ENCODE measurements at regions not wholly inside any gene's neighbourhood (a gene's known extent, or its start where the extent isn't known, plus 50 kb on each side); places are given as distances from the start of the nearest gene placed in this dataset.

DNA sequence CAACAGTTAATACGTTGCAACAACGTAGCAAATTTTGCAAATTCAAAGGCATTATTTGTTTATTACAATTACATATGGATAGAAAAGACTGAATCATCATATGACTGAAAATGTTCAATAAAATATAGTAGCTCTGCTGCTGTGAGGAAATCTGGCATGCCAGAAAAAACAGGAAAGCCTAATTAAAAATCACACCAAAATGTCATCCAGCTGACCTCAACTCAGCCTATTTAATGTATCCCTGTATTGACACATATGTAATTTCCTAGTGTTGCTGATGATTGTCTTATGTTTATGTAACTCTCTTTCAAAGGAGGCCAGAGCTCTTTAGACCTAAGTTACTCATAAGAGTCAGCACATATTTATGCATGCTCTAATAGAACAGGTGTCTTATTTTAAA is 495.0 kb downstream of the PCDH17 start:
- FAIRE-seq (no peak), DNase-seq (ENCODE audit: insufficient read length) (no peak)
- TF ChIP-seq POLR2A (IDR thresholded peaks at IDR 0.05; ENCODE audit: low read depth, low read length) = no peak
- TF ChIP-seq POLR2AphosphoS5 (IDR thresholded peaks at IDR 0.05; ENCODE audit: low read depth, low read length) = no peak
- no peak for TF ChIP-seq TAF1 (IDR thresholded peaks at IDR 0.05; ENCODE audit: borderline replicate concordance, low read depth, low read length)

- FAIRE-seq = no peak
- TF ChIP-seq POLR2AphosphoS5 (IDR thresholded peaks at IDR 0.05; ENCODE audit: low read depth, low read length) (no peak), POLR2A (IDR thresholded peaks at IDR 0.05; ENCODE audit: low read depth, low read length) (no peak), TAF1 (IDR thresholded peaks at IDR 0.05; ENCODE audit: borderline replicate concordance, low read depth, low read length) (no peak)
- no peak for DNase-seq (ENCODE audit: insufficient read length)
Observed at GRCh38 chr13:58134012-58134411, 502.5 kb downstream of the PCDH17 start.

DNA sequence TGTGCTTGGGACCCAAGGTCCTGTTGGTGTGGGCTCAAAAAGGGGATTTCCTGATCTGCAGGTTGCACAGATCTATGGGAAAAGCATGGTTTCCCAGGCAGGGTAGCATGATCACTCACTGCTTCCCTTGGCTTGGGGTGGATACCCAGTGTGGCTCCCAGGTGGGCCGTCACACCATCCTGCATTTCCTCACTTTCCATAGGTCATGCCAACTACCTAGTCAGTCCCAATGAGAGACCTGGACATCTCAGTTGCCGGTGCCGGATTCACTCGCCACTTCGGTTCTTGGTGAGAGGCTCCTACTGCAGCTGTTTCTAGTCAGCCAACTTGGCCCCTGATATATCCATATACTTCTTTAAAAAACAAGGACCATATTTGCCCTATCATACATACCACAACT is 503.0 kb downstream of the PCDH17 start:
- no peak for FAIRE-seq
- DNase-seq (ENCODE audit: insufficient read length) = no peak
- TF ChIP-seq TAF1 (IDR thresholded peaks at IDR 0.05; ENCODE audit: borderline replicate concordance, low read depth, low read length) = no peak
- no peak for TF ChIP-seq POLR2A (IDR thresholded peaks at IDR 0.05; ENCODE audit: low read depth, low read length)
- TF ChIP-seq POLR2AphosphoS5 (IDR thresholded peaks at IDR 0.05; ENCODE audit: low read depth, low read length) = no peak

- no peak for DNase-seq (ENCODE audit: insufficient read length)
- TF ChIP-seq POLR2AphosphoS5 (IDR thresholded peaks at IDR 0.05; ENCODE audit: low read depth, low read length) = no peak
- no peak for TF ChIP-seq TAF1 (IDR thresholded peaks at IDR 0.05; ENCODE audit: borderline replicate concordance, low read depth, low read length)
- TF ChIP-seq POLR2A (IDR thresholded peaks at IDR 0.05; ENCODE audit: low read depth, low read length) = no peak
- FAIRE-seq = no peak
Observed at GRCh38 chr13:58142952-58143351, 511.4 kb downstream of the PCDH17 start.

GRCh38 chr13:58144616-58145015 is 513.1 kb downstream of the PCDH17 start:
- FAIRE-seq = no peak
- DNase-seq (ENCODE audit: insufficient read length) = no peak
- TF ChIP-seq TAF1 (IDR thresholded peaks at IDR 0.05; ENCODE audit: borderline replicate concordance, low read depth, low read length) (no peak), POLR2AphosphoS5 (IDR thresholded peaks at IDR 0.05; ENCODE audit: low read depth, low read length) (no peak), POLR2A (IDR thresholded peaks at IDR 0.05; ENCODE audit: low read depth, low read length) (no peak)

DNA sequence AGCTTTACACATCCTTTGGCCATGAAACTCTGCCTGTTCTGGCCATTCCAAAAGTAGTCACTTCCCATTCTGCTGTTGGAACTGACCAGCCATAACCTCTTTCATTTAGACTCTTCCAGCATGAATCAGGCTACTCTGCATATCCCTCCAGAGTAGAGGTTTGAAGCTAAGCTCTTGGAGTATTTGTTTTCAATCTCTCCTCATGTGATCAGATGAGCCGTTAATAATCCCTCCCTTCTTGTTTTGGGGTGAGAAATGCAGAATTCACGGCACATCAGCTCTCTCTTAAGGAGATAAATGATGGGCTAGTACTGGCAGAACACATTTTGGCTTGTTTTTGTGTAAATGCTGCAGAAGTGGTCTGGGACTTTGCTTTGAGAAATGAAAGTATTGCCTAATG is 519.9 kb downstream of the PCDH17 start:
- no peak for DNase-seq (ENCODE audit: insufficient read length)
- TF ChIP-seq POLR2A (IDR thresholded peaks at IDR 0.05; ENCODE audit: low read depth, low read length) (no peak), POLR2AphosphoS5 (IDR thresholded peaks at IDR 0.05; ENCODE audit: low read depth, low read length) (no peak), TAF1 (IDR thresholded peaks at IDR 0.05; ENCODE audit: borderline replicate concordance, low read depth, low read length) (no peak)
- no peak for FAIRE-seq

GRCh38 chr13:58160980-58161379 is 529.4 kb downstream of the PCDH17 start:
- FAIRE-seq (no peak), DNase-seq (ENCODE audit: insufficient read length) (no peak)
- TF ChIP-seq POLR2A (IDR thresholded peaks at IDR 0.05; ENCODE audit: low read depth, low read length) (no peak), TAF1 (IDR thresholded peaks at IDR 0.05; ENCODE audit: borderline replicate concordance, low read depth, low read length) (no peak), POLR2AphosphoS5 (IDR thresholded peaks at IDR 0.05; ENCODE audit: low read depth, low read length) (no peak)

- FAIRE-seq = no peak
- TF ChIP-seq POLR2AphosphoS5 (IDR thresholded peaks at IDR 0.05; ENCODE audit: low read depth, low read length) (no peak), TAF1 (IDR thresholded peaks at IDR 0.05; ENCODE audit: borderline replicate concordance, low read depth, low read length) (no peak), POLR2A (IDR thresholded peaks at IDR 0.05; ENCODE audit: low read depth, low read length) (no peak)
- no peak for DNase-seq (ENCODE audit: insufficient read length)
Observed at GRCh38 chr13:58165617-58166016, 534.1 kb downstream of the PCDH17 start.

DNA sequence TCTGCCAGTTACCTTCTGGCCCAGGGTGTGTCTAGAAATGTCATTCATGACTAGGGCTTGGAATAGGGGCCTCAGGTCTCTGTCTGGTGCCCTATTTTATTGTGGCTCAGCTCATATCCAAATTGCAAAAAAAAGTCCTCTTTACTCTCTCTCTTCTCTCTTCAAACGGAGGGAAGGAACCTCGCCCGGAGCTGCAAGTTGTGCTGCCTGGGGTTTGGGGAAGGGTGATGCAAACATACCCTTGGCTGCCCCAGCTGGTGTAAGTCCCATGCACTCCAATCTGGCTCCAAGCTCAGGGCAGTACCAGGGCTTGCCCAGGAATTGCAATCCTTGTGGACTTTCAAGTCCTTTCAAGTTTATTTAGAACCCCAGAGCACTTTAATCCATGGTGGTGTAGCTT is 549.6 kb downstream of the PCDH17 start:
- DNase-seq (ENCODE audit: insufficient read length) (no peak), FAIRE-seq (no peak)
- TF ChIP-seq POLR2A (IDR thresholded peaks at IDR 0.05; ENCODE audit: low read depth, low read length) (no peak), POLR2AphosphoS5 (IDR thresholded peaks at IDR 0.05; ENCODE audit: low read depth, low read length) (no peak), TAF1 (IDR thresholded peaks at IDR 0.05; ENCODE audit: borderline replicate concordance, low read depth, low read length) (no peak)

GRCh38 chr13:58187881-58188280 is 556.3 kb downstream of the PCDH17 start:
- FAIRE-seq (no peak), DNase-seq (ENCODE audit: insufficient read length) (no peak)
- TF ChIP-seq POLR2AphosphoS5 (IDR thresholded peaks at IDR 0.05; ENCODE audit: low read depth, low read length) (no peak), TAF1 (IDR thresholded peaks at IDR 0.05; ENCODE audit: borderline replicate concordance, low read depth, low read length) (no peak), POLR2A (IDR thresholded peaks at IDR 0.05; ENCODE audit: low read depth, low read length) (no peak)

GRCh38 chr13:58190577-58190976 is 559.0 kb downstream of the PCDH17 start:
- TF ChIP-seq POLR2A (IDR thresholded peaks at IDR 0.05; ENCODE audit: low read depth, low read length) (no peak), TAF1 (IDR thresholded peaks at IDR 0.05; ENCODE audit: borderline replicate concordance, low read depth, low read length) (no peak), POLR2AphosphoS5 (IDR thresholded peaks at IDR 0.05; ENCODE audit: low read depth, low read length) (no peak)
- no peak for FAIRE-seq
- no peak for DNase-seq (ENCODE audit: insufficient read length)

DNA sequence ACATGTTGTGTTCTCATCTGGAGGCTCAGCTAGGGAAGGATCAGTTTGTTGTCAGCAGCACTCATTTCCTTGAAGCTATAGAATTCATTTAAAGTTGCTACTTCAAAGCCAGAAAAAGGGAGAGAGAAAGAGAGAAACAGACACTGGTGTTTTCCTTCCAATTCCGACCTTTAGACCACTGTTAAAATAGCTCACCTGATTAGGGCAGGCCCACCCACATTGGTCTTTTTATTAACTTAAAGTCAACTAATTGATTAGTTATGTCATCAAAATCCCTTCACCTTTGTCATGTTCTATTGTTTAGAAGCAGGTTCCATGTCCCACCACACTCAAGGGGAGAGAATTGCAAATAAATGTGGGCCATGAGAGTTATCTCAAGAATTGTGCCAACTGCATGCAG is 560.2 kb downstream of the PCDH17 start:
- TF ChIP-seq POLR2AphosphoS5 (IDR thresholded peaks at IDR 0.05; ENCODE audit: low read depth, low read length) (no peak), POLR2A (IDR thresholded peaks at IDR 0.05; ENCODE audit: low read depth, low read length) (no peak), TAF1 (IDR thresholded peaks at IDR 0.05; ENCODE audit: borderline replicate concordance, low read depth, low read length) (no peak)
- no peak for FAIRE-seq
- DNase-seq (ENCODE audit: insufficient read length) = no peak

DNA sequence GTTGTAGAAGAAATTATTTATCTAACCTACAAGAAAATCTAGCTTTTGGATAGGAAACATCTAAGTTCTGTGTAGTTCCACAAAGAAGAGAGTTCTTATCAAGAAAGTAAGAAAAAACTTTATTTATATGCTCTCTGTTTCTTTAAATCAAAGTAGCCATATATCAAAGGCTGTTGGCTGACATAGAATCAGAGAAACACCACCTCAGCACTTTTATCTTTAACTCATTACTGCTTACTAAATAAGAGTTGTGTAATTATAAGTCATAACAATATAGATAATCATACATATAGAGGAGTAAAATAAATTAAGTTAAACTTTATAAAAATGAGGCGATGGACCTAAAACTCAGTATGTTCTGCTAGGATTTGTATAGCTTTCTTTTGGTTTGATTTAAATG is 570.6 kb downstream of the PCDH17 start:
- no peak for DNase-seq (ENCODE audit: insufficient read length)
- no peak for FAIRE-seq
- no peak for TF ChIP-seq POLR2AphosphoS5 (IDR thresholded peaks at IDR 0.05; ENCODE audit: low read depth, low read length)
- TF ChIP-seq TAF1 (IDR thresholded peaks at IDR 0.05; ENCODE audit: borderline replicate concordance, low read depth, low read length) = no peak
- TF ChIP-seq POLR2A (IDR thresholded peaks at IDR 0.05; ENCODE audit: low read depth, low read length) = no peak

All from GM12892 (cell line).